Glomerular visceral epithelial cell (primary cell): ENCODE measurements at regions not wholly inside any gene's neighbourhood (a gene's known extent, or its start where the extent isn't known, plus 50 kb on each side); places are given as distances from the start of the nearest gene placed in this dataset.
"Not testable (repeated sequence)": the region's sequence is repeated elsewhere in the genome, so short reads cannot be mapped to it uniquely, and the experiment has no call there.

ENCODE experiments used
- DNase-seq: peaks from one replicate; pipeline ENCODE4 v3.0.0-alpha.2; 2016; ENCODE audit errors: extremely low spot score

GRCh38 chr6:96743496-96743895 lies 93.8 kb downstream of the GPR63 start:
- peak; percentile 7 for DNase-seq

- DNase-seq: no peak
These were observed 94.6 kb downstream of the GPR63 start for GRCh38 chr6:96742702-96743101.

GRCh38 chr6:96735332-96735731 lies 101.9 kb downstream of the GPR63 start:
- no peak for DNase-seq

GRCh38 chr6:96727144-96727543 lies 110.1 kb downstream of the GPR63 start:
- DNase-seq: no peak

GRCh38 chr6:96725296-96725695 lies 112.0 kb downstream of the GPR63 start:
- DNase-seq: no peak

GRCh38 chr6:96724641-96725040 lies 112.6 kb downstream of the GPR63 start:
- no peak for DNase-seq

GRCh38 chr6:96723362-96723761 lies 113.9 kb downstream of the GPR63 start:
- DNase-seq: no peak

GRCh38 chr6:96721227-96721626 lies 116.0 kb downstream of the GPR63 start:
- DNase-seq: no peak

- no peak for DNase-seq
These were observed 121.1 kb downstream of the GPR63 start for GRCh38 chr6:96716221-96716620.

GRCh38 chr6:96715608-96716007 lies 121.7 kb downstream of the GPR63 start:
- DNase-seq: no peak

- no peak for DNase-seq
These were observed 132.6 kb downstream of the GPR63 start for GRCh38 chr6:96704713-96705112.

GRCh38 chr6:96702626-96703025 lies 134.7 kb downstream of the GPR63 start:
- no peak for DNase-seq

GRCh38 chr6:96700915-96701314 lies 136.4 kb downstream of the GPR63 start:
- no peak for DNase-seq

- DNase-seq: not testable (repeated sequence)
These were observed 131.5 kb downstream of the FHL5 start for GRCh38 chr6:96694429-96694828.

- DNase-seq: no peak
These were observed 124.2 kb downstream of the FHL5 start for GRCh38 chr6:96687121-96687520.

- DNase-seq: no peak
These were observed 122.8 kb downstream of the FHL5 start for GRCh38 chr6:96685702-96686101.

- DNase-seq: no peak
These were observed 121.0 kb downstream of the FHL5 start for GRCh38 chr6:96683819-96684528.

GRCh38 chr6:96682017-96682416 lies 119.1 kb downstream of the FHL5 start:
- no peak for DNase-seq

GRCh38 chr6:96675597-96675996 lies 112.7 kb downstream of the FHL5 start:
- no peak for DNase-seq
